Tibial nerve (tissue), 4 donors: ENCODE measurements at regions not wholly inside any gene's neighbourhood (a gene's known extent, or its start where the extent isn't known, plus 50 kb on each side); places are given as distances from the start of the nearest gene placed in this dataset.
A peak's percentile ranks its signal among the peaks of the same experiment; 100 is the strongest.

Experiments
- CTCF ChIP-seq, 5 experiments: fragments of 200-600 bp in 3 of 5; fragments of 450-650 bp in 2 of 5; sonication (generic) in 3 of 5; IDR thresholded peaks; one replicate each; pipeline ENCODE4 v1.5.1; 2016 to 2019; ENCODE audit warnings: antibody characterized with exemption in 5 of 5, mild to moderate bottlenecking in 3 of 5, moderate library complexity in 2 of 5
- EP300 ChIP-seq, 2 donors: sonication (generic); formaldehyde crosslinking; IDR thresholded peaks; one replicate each; pipeline ENCODE4 v1.6.1; 2017; ENCODE audit warnings: antibody characterized with exemption in 2 of 2, mild to moderate bottlenecking in 1 of 2

GRCh38 chr4:152045807-152046571 is 285.2 kb upstream of the GATB start:
- TF ChIP-seq CTCF (IDR thresholded peaks at IDR 0.05) (peak in 3 of 5 experiments; percentile 30 to 45 (median 32)), EP300 (IDR thresholded peaks at IDR 0.05) (no peak)
